Right cardiac atrium (tissue), 5 donors: ENCODE measurements at regions not wholly inside any gene's neighbourhood (a gene's known extent, or its start where the extent isn't known, plus 50 kb on each side); places are given as distances from the start of the nearest gene placed in this dataset.

Experiments
- ATAC-seq, 2 donors: fragments of 200-7000 bp; cut with Tn5 transposase; one replicate each; pipeline versions ENCODE4 v1.8.0 to v1.9.1; 2020; ENCODE audit warnings: moderate library complexity in 2 of 2, mild to moderate bottlenecking in 1 of 2
- DNase-seq, 3 donors: peaks; one replicate each; pipeline ENCODE4 v3.0.0-alpha.2; 2020
- H3K27ac ChIP-seq: one replicate; pipeline ENCODE4 v1.5.1; 2013; ENCODE audit warnings: mild to moderate bottlenecking, low read length, control low read depth, moderate library complexity
- H3K27me3 ChIP-seq: one replicate; pipeline ENCODE4 v1.6.1; 2013; ENCODE audit not compliant: control insufficient read depth, insufficient read depth
- H3K4me1 ChIP-seq: one replicate; pipeline ENCODE4 v1.6.1; 2013; ENCODE audit warnings: low read length; ENCODE audit not compliant: control insufficient read depth, insufficient read depth
- H3K4me3 ChIP-seq: one replicate; pipeline ENCODE4 v1.5.1; 2013; ENCODE audit warnings: low read length, control low read depth
- H3K9me3 ChIP-seq: one replicate; pipeline ENCODE4 v1.6.1; 2013; ENCODE audit warnings: low read length; ENCODE audit not compliant: control insufficient read depth
- WGBS: extraction: QIAGEN DNeasy Blood & Tissue Kit; methylation state at CpG from one replicate; pipeline ENCODE4 v1.1.7; 2013; 5-methylcytosine and 5-hydroxymethylcytosine counted together
- intact Hi-C, 4 donors: fragments of 100-400 bp; cut with DNase I; formaldehyde crosslinking; loops; one replicate each; pipeline versions ENCODE4 v1.11.0 to v1.14.0; 2022 to 2023
- donor health status: healthy with polysubstance abuse.
- donor health status: DM: no; HTN: yes; CAD: no.
- donor health status: DM: no; HTN: no; CAD: no.
- donor health status: DM: no; HTN: yes; CAD: no; lungs with severe emphysema.
- donor health status: DM: yes; HTN: yes; CAD: no.

DNA sequence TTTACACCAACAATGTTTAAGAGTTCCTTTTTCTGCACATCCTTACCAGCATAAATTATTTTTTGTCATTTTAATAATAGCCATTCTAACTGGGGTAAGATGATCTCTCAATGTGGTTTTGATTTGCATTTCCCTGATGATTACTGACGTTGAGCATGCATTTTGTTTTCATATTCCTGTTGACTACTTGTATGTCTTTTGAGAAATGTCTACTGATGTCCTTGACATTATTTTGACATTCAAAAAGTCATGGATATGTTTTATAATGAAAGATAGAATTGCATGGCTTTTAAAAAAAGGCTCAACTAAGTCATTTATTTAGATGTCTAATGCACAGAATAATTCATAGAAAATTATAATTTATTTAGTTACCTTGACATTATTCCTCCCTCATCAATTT lies 381.6 kb upstream of the C9orf72 start:
- Histone ChIP-seq H3K4me1 (no peaks in the 10 kb centered on the region), H3K27me3 (no peaks in the 10 kb centered on the region), H3K4me3 (no peak overlapping the region), H3K27ac (no peak overlapping the region), H3K9me3 (no peaks in the 10 kb centered on the region)
- no peak for ATAC-seq
- 45% methylated on average over 1 of the region's 1 CpG for WGBS
- no peak for DNase-seq
- intact Hi-C loops = no loop called here

DNA sequence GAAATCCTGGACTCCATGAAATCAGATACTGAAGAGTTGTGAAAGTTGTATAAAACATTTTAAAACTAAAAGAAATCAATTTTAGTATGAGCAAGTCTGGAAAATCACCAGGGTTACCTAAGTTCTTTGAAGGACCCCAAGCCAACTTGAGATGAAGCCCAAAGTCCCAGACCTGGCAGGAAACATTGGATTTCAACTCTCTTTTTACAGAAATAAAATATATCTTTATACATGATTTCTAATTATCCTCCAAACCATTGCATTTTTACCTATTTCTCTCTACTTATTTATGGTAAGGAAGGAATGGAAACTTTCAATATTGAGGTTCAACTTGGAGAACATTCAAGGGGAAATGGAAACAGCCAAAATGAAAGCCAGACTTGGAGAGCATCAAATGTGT lies 390.6 kb upstream of the C9orf72 start:
- H3K27ac ChIP-seq = no peak overlapping the region
- no peaks in the 10 kb centered on the region for H3K4me1 ChIP-seq
- H3K9me3 ChIP-seq = no peaks in the 10 kb centered on the region
- ATAC-seq (no peak), DNase-seq (no peak)
- no peak overlapping the region for H3K4me3 ChIP-seq
- H3K27me3 ChIP-seq = no peaks in the 10 kb centered on the region
- intact Hi-C loops = no loop called here

DNA sequence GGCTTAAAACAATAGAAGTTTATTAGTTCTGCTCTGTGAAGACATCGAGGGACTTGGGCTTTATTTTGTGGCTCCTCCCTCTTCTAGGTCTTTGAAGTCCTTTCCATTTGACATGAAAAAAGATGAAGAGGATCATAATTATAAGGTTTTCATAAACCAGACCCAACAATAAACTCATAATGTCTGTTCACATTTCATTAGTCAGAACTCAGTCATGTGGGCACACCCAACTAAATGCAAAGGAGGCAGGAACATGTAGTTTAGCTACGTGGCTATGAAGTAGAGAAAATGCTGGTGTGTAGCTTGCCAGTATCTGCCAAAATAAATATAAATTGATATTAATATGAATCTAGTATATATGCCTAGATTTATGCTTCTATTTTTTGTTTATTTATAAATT lies 393.9 kb upstream of the C9orf72 start:
- Histone ChIP-seq H3K4me3 (no peak overlapping the region), H3K27ac (no peak overlapping the region), H3K4me1 (no peaks in the 10 kb centered on the region), H3K9me3 (no peaks in the 10 kb centered on the region), H3K27me3 (no peaks in the 10 kb centered on the region)
- ATAC-seq = no peak
- WGBS = 72% methylated on average over 2 of the region's 2 CpGs
- no peak for DNase-seq
- intact Hi-C loops = no loop called here

DNA sequence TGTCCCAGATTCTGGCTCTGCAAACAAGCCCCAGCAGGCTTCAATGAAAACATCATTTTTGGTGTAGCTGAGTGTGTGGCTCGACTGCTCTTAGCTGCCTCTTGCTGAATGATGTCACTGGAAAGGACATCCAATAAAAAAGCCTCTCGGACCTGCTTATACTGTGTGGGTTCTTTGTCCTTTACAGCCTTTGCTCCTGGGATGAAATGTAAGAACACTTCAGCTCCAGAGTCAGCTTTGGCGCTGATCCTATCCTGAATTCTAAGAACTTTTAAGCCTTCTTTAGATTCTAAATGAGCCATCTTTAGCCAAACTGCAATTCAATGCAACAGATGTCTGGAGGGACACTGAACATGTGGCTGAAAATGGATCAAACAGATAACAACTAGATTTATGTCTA lies 404.6 kb upstream of the C9orf72 start:
- WGBS = 51% methylated on average over 3 of the region's 3 CpGs
- no peaks in the 10 kb centered on the region for H3K4me1 ChIP-seq
- no peaks in the 10 kb centered on the region for H3K27me3 ChIP-seq
- intact Hi-C loops = no loop called here
- no peak overlapping the region for H3K4me3 ChIP-seq
- no peak overlapping the region for H3K27ac ChIP-seq
- H3K9me3 ChIP-seq = no peaks in the 10 kb centered on the region
- no peak for ATAC-seq
- no peak for DNase-seq

DNA sequence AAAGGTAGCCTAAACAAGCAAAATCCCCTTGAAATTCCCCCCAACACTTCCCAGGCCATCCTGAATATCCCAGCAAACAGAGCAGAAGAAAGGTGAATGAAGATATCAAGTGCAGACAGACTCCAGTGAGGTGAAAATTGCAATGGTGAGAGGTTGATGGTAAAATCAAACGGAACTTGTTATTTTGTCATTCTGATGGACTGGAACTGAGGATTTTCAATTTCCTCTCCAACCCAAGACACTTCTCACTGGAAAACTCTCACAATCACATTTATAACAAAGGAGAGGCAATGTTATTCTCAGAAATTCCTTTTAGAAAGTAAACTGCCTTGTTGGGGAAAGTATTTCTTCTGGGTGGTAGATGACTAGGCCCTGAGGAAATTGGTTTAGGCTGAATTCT lies 412.4 kb upstream of the C9orf72 start:
- no peak for DNase-seq
- no peaks in the 10 kb centered on the region for H3K9me3 ChIP-seq
- no peak overlapping the region for H3K4me3 ChIP-seq
- no peaks in the 10 kb centered on the region for H3K4me1 ChIP-seq
- no peak overlapping the region for H3K27ac ChIP-seq
- no peak for ATAC-seq
- no peaks in the 10 kb centered on the region for H3K27me3 ChIP-seq
- intact Hi-C loops = no loop called here
- WGBS = 71% methylated on average over 1 of the region's 1 CpG

GRCh38 chr9:27990524-27990923 lies 417.2 kb upstream of the C9orf72 start:
- intact Hi-C loops = loop anchor here in 1 of 4 donors (10.0 kb wide), 1 partner anchor 64 kb away; no protein-coding TSS in a partner anchor
- no peak overlapping the region for H3K27ac ChIP-seq
- no peak for ATAC-seq
- DNase-seq = no peak
- H3K4me3 ChIP-seq = no peak overlapping the region
- H3K9me3 ChIP-seq = no peaks in the 10 kb centered on the region
- H3K4me1 ChIP-seq = no peaks in the 10 kb centered on the region
- WGBS = 92% methylated on average over 2 of the region's 2 CpGs
- no peaks in the 10 kb centered on the region for H3K27me3 ChIP-seq

DNA sequence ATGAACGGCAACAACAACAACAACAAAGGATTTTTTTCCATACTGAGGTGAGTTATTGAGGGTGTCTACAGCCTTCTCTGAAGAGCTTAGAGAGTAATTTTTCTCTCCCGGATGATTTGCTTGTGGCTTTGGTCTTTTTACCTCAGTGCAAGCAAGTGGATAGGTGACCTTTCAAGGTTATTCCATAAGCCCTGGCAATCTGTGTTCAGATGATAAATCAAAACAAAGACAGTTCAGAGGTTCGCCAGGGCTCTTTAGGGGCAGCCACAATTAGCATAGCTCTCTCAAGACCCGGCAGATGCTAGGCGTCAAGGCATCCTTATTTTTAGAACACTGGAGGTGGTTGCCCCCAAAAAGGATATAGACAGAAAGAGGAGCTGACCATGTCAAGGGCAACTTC lies 417.9 kb upstream of the C9orf72 start:
- WGBS = 57% methylated on average over 5 of the region's 5 CpGs
- H3K4me3 ChIP-seq = no peak overlapping the region
- DNase-seq (no peak), ATAC-seq (no peak)
- H3K27ac ChIP-seq = no peak overlapping the region
- no peaks in the 10 kb centered on the region for H3K9me3 ChIP-seq
- intact Hi-C loops = loop anchor here in 1 of 4 donors (10.0 kb wide), 1 partner anchor 64 kb away; no protein-coding TSS in a partner anchor
- H3K27me3 ChIP-seq = no peaks in the 10 kb centered on the region
- H3K4me1 ChIP-seq = no peaks in the 10 kb centered on the region

DNA sequence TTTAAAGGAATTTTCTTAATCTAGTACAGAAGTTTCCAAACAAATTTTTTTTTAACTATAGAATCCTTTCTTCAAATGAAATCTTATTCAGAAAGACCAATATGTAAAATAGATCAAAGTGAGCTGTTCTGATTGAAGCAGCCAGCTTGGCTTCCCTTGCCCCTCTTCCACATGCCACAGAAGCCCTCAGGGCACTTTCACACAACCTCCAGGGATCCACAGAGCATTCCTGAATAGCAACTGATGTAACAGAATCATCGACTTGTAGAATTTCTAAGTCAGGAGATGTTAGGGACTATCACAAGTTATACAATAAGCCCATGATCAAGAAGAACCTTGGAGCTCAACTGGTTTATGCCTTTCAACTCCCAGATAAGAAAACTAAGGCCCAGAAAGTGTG lies 427.8 kb upstream of the C9orf72 start:
- H3K27ac ChIP-seq = no peak overlapping the region
- no peak overlapping the region for H3K4me3 ChIP-seq
- ATAC-seq = no peak
- no peaks in the 10 kb centered on the region for H3K4me1 ChIP-seq
- 42% methylated on average over 1 of the region's 1 CpG for WGBS
- no peaks in the 10 kb centered on the region for H3K27me3 ChIP-seq
- DNase-seq = no peak
- intact Hi-C loops = no loop called here
- no peaks in the 10 kb centered on the region for H3K9me3 ChIP-seq

- no peaks in the 10 kb centered on the region for H3K4me1 ChIP-seq
- WGBS = 53% methylated on average over 4 of the region's 4 CpGs
- ATAC-seq (no peak), DNase-seq (no peak)
- H3K4me3 ChIP-seq = no peak overlapping the region
- H3K27ac ChIP-seq = no peak overlapping the region
- no peaks in the 10 kb centered on the region for H3K27me3 ChIP-seq
- H3K9me3 ChIP-seq = no peaks in the 10 kb centered on the region
- intact Hi-C loops = no loop called here
Observed at GRCh38 chr9:28004900-28005299, 431.6 kb upstream of the C9orf72 start.

GRCh38 chr9:28005779-28006178 lies 432.5 kb upstream of the C9orf72 start:
- Histone ChIP-seq H3K4me1 (no peaks in the 10 kb centered on the region), H3K9me3 (no peaks in the 10 kb centered on the region), H3K27ac (no peak overlapping the region), H3K4me3 (no peak overlapping the region), H3K27me3 (no peaks in the 10 kb centered on the region)
- intact Hi-C loops = no loop called here
- 62% methylated on average over 1 of the region's 1 CpG for WGBS
- DNase-seq (no peak), ATAC-seq (no peak)

DNA sequence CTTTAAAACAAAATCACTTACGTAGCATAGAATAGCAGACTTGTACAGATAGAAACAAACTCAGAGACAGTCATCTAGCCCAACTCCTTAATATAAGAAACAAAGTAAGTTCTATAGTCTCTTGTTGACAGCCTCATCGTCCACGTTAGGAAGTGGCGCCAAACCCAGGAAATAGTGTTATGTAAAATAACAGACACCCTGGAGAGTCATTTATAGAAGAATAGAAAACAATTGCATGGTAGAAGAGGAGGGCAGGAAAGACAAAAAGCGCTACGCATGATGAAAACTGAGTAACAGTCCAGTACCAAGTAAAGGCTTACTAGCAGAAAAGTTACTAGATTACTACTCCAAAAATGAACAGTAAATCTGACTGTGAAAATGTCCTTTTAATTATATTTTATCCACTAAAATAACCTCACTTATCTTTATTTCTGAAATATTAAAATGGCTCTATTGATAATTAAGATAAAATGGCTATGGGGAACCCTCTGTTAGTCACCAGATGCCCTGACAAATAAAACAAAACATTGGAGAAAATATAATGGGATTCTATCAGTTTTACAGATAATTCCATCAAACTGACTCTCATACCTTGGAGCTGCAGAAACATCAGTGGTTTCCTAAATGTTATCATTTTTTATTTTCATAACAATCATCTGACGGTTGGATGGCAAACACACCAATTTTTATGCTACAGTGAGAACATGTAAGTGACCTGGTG lies 434.0 kb upstream of the C9orf72 start:
- intact Hi-C loops = no loop called here
- 78% methylated on average over 7 of the region's 7 CpGs for WGBS

GRCh38 chr9:28014212-28014611 lies 440.9 kb upstream of the C9orf72 start:
- no peaks in the 10 kb centered on the region for H3K9me3 ChIP-seq
- ATAC-seq = no peak

More for the DNA sequence above, 434.0 kb upstream of the C9orf72 start:
- DNase-seq (no peak), ATAC-seq (no peak)
- H3K27ac ChIP-seq = no peak overlapping the region
- no peaks in the 10 kb centered on the region for H3K9me3 ChIP-seq
- no peak overlapping the region for H3K4me3 ChIP-seq
- H3K27me3 ChIP-seq = no peaks in the 10 kb centered on the region
- no peaks in the 10 kb centered on the region for H3K4me1 ChIP-seq

More at GRCh38 chr9:28014212-28014611, 440.9 kb upstream of the C9orf72 start:
- DNase-seq = no peak
- Histone ChIP-seq H3K27ac (no peak overlapping the region), H3K4me3 (no peak overlapping the region), H3K4me1 (no peaks in the 10 kb centered on the region), H3K27me3 (no peaks in the 10 kb centered on the region)
- intact Hi-C loops = no loop called here
